IMR-90 (cell line): ENCODE measurements at regions not wholly inside any gene's neighbourhood (a gene's known extent, or its start where the extent isn't known, plus 50 kb on each side); places are given as distances from the start of the nearest gene placed in this dataset.

Experiments
- ATAC-seq: fragments of 200-7000 bp; cut with Tn5 transposase; 2 replicates; pipeline ENCODE4 v1.9.1; 2020; ENCODE audit warnings: low read depth, mild to moderate bottlenecking, moderate library complexity
- BruUV-seq: library from RNA; stranded (reverse); fragments of 400-500 nt; replicated peaks from 2 replicates; lab custom pipeline; 2021; lab: Mats Ljungman, UMichigan
- CTCF ChIA-PET: fragments of 300-600 bp; formaldehyde crosslinking; extraction: SDS; loops from one replicate; lab custom pipeline; 2021; ENCODE audit warnings: antibody characterized with exemption; lab: Yijun Ruan, JAX
- POLR2A ChIA-PET: fragments of 300-600 bp; sonication (Branson Sonifier 250); formaldehyde crosslinking; loops from one replicate; lab custom pipeline; 2022; ENCODE audit warnings: antibody characterized with exemption; ENCODE audit not compliant: unreplicated experiment; lab: Charles Lee
- DNase-seq: peaks from one replicate; pipeline ENCODE4 v3.0.0; 2013
- H2AFZ ChIP-seq: replicated peaks from 2 replicates; pipeline ENCODE3; 2013; ENCODE audit warnings: low read length, mild to moderate bottlenecking; ENCODE audit not compliant: poor library complexity
- H2AK5ac ChIP-seq: 2 replicates; pipeline ENCODE4 v1.6.1; 2013; ENCODE audit warnings: low read depth, low read length, inconsistent platforms
- H2AK9ac ChIP-seq: replicated peaks from 2 replicates; pipeline ENCODE3; 2013; ENCODE audit warnings: mild to moderate bottlenecking, low read depth, low read length, moderate library complexity; ENCODE audit not compliant: poor library complexity
- H2BK120ac ChIP-seq: 2 replicates; pipeline ENCODE4 v1.6.1; 2013; ENCODE audit warnings: low read depth, low read length, inconsistent platforms
- H2BK15ac ChIP-seq: 3 replicates; pipeline ENCODE4 v1.6.1; 2013; ENCODE audit warnings: low read depth, low read length, inconsistent platforms
- H2BK20ac ChIP-seq: 2 replicates; pipeline ENCODE4 v1.6.1; 2013; ENCODE audit warnings: low read depth, mild to moderate bottlenecking, inconsistent platforms, low read length, moderate library complexity
- H2BK5ac ChIP-seq: 2 replicates; pipeline ENCODE4 v1.6.1; 2013; ENCODE audit warnings: mild to moderate bottlenecking, low read depth, low read length, inconsistent platforms; ENCODE audit not compliant: poor library complexity, severe bottlenecking
- H3K14ac ChIP-seq: replicated peaks from 2 replicates; pipeline ENCODE4 v1.6.1; 2013; ENCODE audit warnings: low read depth, low read length, inconsistent platforms
- H3K18ac ChIP-seq: 2 replicates; pipeline ENCODE4 v1.6.1; 2013; ENCODE audit warnings: low read depth, low read length, control low read depth
- H3K23ac ChIP-seq: 2 replicates; pipeline ENCODE4 v1.6.1; 2013; ENCODE audit warnings: low read depth, low read length, inconsistent platforms
- H3K27ac ChIP-seq: 2 replicates; pipeline ENCODE4 v1.5.1; 2013; ENCODE audit warnings: mild to moderate bottlenecking, control low read depth, low read length; ENCODE audit not compliant: insufficient read depth
- H3K27me3 ChIP-seq: 2 replicates; pipeline ENCODE4 v1.6.1; 2013; ENCODE audit warnings: low read length; ENCODE audit not compliant: control insufficient read depth, insufficient read depth
- H3K36me3 ChIP-seq: 2 replicates; pipeline ENCODE4 v1.6.1; 2013; ENCODE audit warnings: low read length, mixed read lengths; ENCODE audit not compliant: control insufficient read depth, insufficient read depth
- H3K4ac ChIP-seq: 2 replicates; pipeline ENCODE4 v1.6.1; 2013; ENCODE audit warnings: low read depth, low read length, inconsistent platforms
- H3K4me1 ChIP-seq: 2 replicates; pipeline ENCODE4 v1.6.1; 2013; ENCODE audit warnings: low read length, mixed read lengths; ENCODE audit not compliant: control insufficient read depth, insufficient read depth
- H3K4me2 ChIP-seq: 2 replicates; pipeline ENCODE4 v1.6.1; 2013; ENCODE audit warnings: low read depth, mild to moderate bottlenecking, control low read depth, low read length, moderate library complexity
- H3K4me3 ChIP-seq: 2 replicates; pipeline ENCODE4 v1.5.1; 2013; ENCODE audit warnings: low read depth, mild to moderate bottlenecking, control low read depth, low read length, moderate library complexity; ENCODE audit not compliant: insufficient read depth
- H3K56ac ChIP-seq: 2 replicates; pipeline ENCODE4 v1.6.1; 2013; ENCODE audit warnings: low read length, inconsistent platforms; ENCODE audit not compliant: insufficient read depth; ENCODE audit errors: extremely low read depth
- H3K79me1 ChIP-seq, 2 experiments: 2 replicates each; pipeline ENCODE4 v1.6.1; 2013; ENCODE audit warnings: low read length in 2 of 2, inconsistent platforms in 1 of 2, low read depth in 1 of 2
- H3K9ac ChIP-seq: 2 replicates; pipeline ENCODE4 v1.6.1; 2013; ENCODE audit warnings: low read depth, low read length, control low read depth
- H3K9me1 ChIP-seq: 2 replicates; pipeline ENCODE4 v1.6.1; 2013; ENCODE audit warnings: low read length, inconsistent platforms; ENCODE audit not compliant: insufficient read depth
- H3K9me3 ChIP-seq: 2 replicates; pipeline ENCODE4 v1.6.1; 2013; ENCODE audit warnings: low read length; ENCODE audit not compliant: control insufficient read depth, insufficient read depth
- H4K20me1 ChIP-seq: 2 replicates; pipeline ENCODE4 v1.6.1; 2013; ENCODE audit warnings: low read length, inconsistent platforms; ENCODE audit not compliant: insufficient read depth
- H4K5ac ChIP-seq: 2 replicates; pipeline ENCODE4 v1.6.1; 2013; ENCODE audit warnings: mild to moderate bottlenecking, low read depth, low read length, control low read depth
- H4K8ac ChIP-seq, 2 experiments: 2 replicates each; pipeline ENCODE4 v1.6.1; 2013; ENCODE audit warnings: low read depth in 2 of 2, low read length in 2 of 2, control low read depth in 1 of 2, inconsistent platforms in 1 of 2
- H4K91ac ChIP-seq: 2 replicates; pipeline ENCODE4 v1.6.1; 2013; ENCODE audit warnings: low read depth, low read length, inconsistent platforms; ENCODE audit not compliant: insufficient read depth
- BHLHE40 ChIP-seq: fragments of 150-350 bp; IDR thresholded peaks from 2 replicates; pipeline ENCODE4 v1.6.1; 2016; ENCODE audit warnings: mild to moderate bottlenecking, low read depth, low read length
- CHD1 ChIP-seq: IDR thresholded peaks from 2 replicates; pipeline ENCODE4 v1.6.1; 2012; ENCODE audit warnings: low read depth, low read length, improper control_type of control experiment
- MAFK ChIP-seq: IDR thresholded peaks from 2 replicates; pipeline ENCODE4 v1.6.1; 2012; ENCODE audit warnings: low read depth, low read length, improper control_type of control experiment
- MAZ ChIP-seq: IDR thresholded peaks from 2 replicates; pipeline ENCODE4 v1.6.1; 2012; ENCODE audit warnings: low read depth, mild to moderate bottlenecking, low read length, improper control_type of control experiment, moderate library complexity, borderline replicate concordance
- POLR2A ChIP-seq: IDR thresholded peaks from 2 replicates; pipeline ENCODE4 v1.6.1; 2012; ENCODE audit warnings: mild to moderate bottlenecking, low read depth, low read length
- RAD21 ChIP-seq: IDR thresholded peaks from 2 replicates; pipeline ENCODE4 v1.6.1; 2012; ENCODE audit warnings: low read length, improper control_type of control experiment
- RFX5 ChIP-seq: IDR thresholded peaks from 2 replicates; pipeline ENCODE4 v1.8.0; 2012; ENCODE audit warnings: low read depth, mild to moderate bottlenecking, low read length, moderate library complexity
- SMC3 ChIP-seq: fragments of 150-350 bp; IDR thresholded peaks from 2 replicates; pipeline ENCODE4 v1.6.1; 2016; ENCODE audit warnings: low read depth, mild to moderate bottlenecking, antibody characterized with exemption, low read length, moderate library complexity
- WGBS, 2 experiments: methylation state at CpG; one replicate each; pipeline versions ENCODE4 v1.1.5 to v1.1.7; 2013; ENCODE audit warnings: missing lambda C conversion rate in 2 of 2; ENCODE audit not compliant: insufficient read length in 1 of 2; ENCODE audit errors: extremely low coverage in 2 of 2; 5-methylcytosine and 5-hydroxymethylcytosine counted together
- dilution Hi-C: fragments of 300-500 bp; cut with HindIII; formaldehyde crosslinking; loops from one replicate; pipeline ENCODE4 v1.14.3; 2018; ENCODE audit warnings: low sequenced_read_pairs; ENCODE audit not compliant: unreplicated experiment
- in situ Hi-C: fragments of 300-500 bp; cut with MboI; formaldehyde crosslinking; loops from 3 replicates; pipeline ENCODE4 v1.14.3; 2019; ENCODE audit warnings: low sequenced_read_pairs, inconsistent platforms, mixed read lengths
- intact Hi-C: fragments of 100-400 bp; cut with micrococcal nuclease; formaldehyde crosslinking; loops from 2 replicates; pipeline ENCODE4 v1.10.0; 2022
- TF ChIP-seq, protein P1 (sequence below): fragments of 150-350 bp; IDR thresholded peaks from 2 replicates; pipeline ENCODE4 v1.6.1; 2017; ENCODE audit warnings: mild to moderate bottlenecking, antibody characterized with exemption, low read length, low read depth

DNA sequence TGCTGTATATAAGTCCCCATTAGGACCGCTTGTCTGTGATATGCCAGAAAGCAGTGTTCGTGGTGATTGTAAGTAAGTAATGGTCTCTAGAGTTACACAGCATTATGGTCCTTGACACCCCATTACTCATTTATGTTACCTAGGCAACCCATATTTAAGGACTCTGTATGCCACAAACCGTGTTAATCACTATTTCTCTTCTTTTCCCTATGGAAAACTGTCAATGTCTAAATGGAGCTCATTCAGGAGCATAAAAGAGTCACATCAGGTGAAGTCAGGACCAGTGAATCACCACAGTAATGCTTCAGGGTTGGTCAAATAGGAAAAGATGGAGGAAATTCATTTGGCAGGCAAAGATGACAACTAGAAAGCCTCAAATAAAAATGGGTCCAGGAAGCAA, 146.6 kb upstream of the PEX5L start:
- no peak overlapping the region for H3K9ac ChIP-seq
- no peaks in the 10 kb centered on the region for H4K20me1 ChIP-seq
- ChIA-PET CTCF (no interaction called here), POLR2A (no interaction called here)
- H2BK120ac ChIP-seq, result no peak overlapping the region
- TF ChIP-seq RAD21, result no peak
- no peak for TF ChIP-seq MAFK
- TF ChIP-seq POLR2A, result no peak
- TF ChIP-seq RFX5, result no peak
- no peak for TF ChIP-seq SMC3
- no peak for TF ChIP-seq BHLHE40
- TF ChIP-seq CHD1, result no peak
- TF ChIP-seq, protein P1, sequence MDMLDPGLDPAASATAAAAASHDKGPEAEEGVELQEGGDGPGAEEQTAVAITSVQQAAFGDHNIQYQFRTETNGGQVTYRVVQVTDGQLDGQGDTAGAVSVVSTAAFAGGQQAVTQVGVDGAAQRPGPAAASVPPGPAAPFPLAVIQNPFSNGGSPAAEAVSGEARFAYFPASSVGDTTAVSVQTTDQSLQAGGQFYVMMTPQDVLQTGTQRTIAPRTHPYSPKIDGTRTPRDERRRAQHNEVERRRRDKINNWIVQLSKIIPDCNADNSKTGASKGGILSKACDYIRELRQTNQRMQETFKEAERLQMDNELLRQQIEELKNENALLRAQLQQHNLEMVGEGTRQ, result no peak
- no peak for TF ChIP-seq MAZ
- no peak for DNase-seq
- no CpG with 5 or more reads among the region's 3 CpGs for WGBS, 2 experiments
- H2BK20ac ChIP-seq, result no peak overlapping the region
- no peak overlapping the region for H3K18ac ChIP-seq
- no peak overlapping the region for H2AK9ac ChIP-seq
- H2BK5ac ChIP-seq, result no peak overlapping the region
- no peak overlapping the region for H3K4me2 ChIP-seq
- H3K56ac ChIP-seq, result no peak overlapping the region
- H3K36me3 ChIP-seq, result no peaks in the 10 kb centered on the region
- H3K4me3 ChIP-seq, result no peak overlapping the region
- dilution Hi-C loops (no loop called here), intact Hi-C loops (no loop called here), in situ Hi-C loops (no loop called here)
- H4K8ac ChIP-seq, result no peak overlapping the region
- H3K23ac ChIP-seq, result no peak overlapping the region
- no peak overlapping the region for H3K14ac ChIP-seq
- H3K9me1 ChIP-seq, result no peaks in the 10 kb centered on the region
- no peak overlapping the region for H2AK5ac ChIP-seq
- H3K4ac ChIP-seq, result no peak overlapping the region
- no TSS peak for BruUV-seq
- no peak overlapping the region for H4K91ac ChIP-seq
- H2AFZ ChIP-seq, result no peak overlapping the region
- H3K79me1 ChIP-seq, result no peaks in the 10 kb centered on the region
- H3K9me3 ChIP-seq, result peaks cover 6% of the 10 kb centered on the region; the same call in 1 of the 2 replicates
- no peaks in the 10 kb centered on the region for H3K4me1 ChIP-seq
- H4K5ac ChIP-seq, result no peak overlapping the region
- no peak for ATAC-seq
- no peak overlapping the region for H2BK15ac ChIP-seq
- H3K27me3 ChIP-seq, result no peaks in the 10 kb centered on the region
- no peak overlapping the region for H3K27ac ChIP-seq
